ENCODE measurements at regions not wholly inside any gene's neighbourhood (a gene's known extent, or its start where the extent isn't known, plus 50 kb on each side); places are given as distances from the start of the nearest gene placed in this dataset.

GRCh38 chr2:156064540-156064939, 268.0 kb downstream of the NR4A2 start:
- H3K36me3 ChIP-seq (ENCODE audit: control insufficient read depth, insufficient read depth, low read length), result no peaks in the 10 kb centered on the region
- no peaks in the 10 kb centered on the region for H3K4me1 ChIP-seq (ENCODE audit: control insufficient read depth, insufficient read depth, low read length)
- DNase-seq, result no peak
- H3K27me3 ChIP-seq (ENCODE audit: control insufficient read depth, insufficient read depth, low read length), result no peaks in the 10 kb centered on the region
- H3K9me3 ChIP-seq (replicated peaks; ENCODE audit: control insufficient read depth, low read depth, low read length), result no peaks in the 10 kb centered on the region
- no CpG with 5 or more reads among the region's 1 CpG for WGBS (ENCODE audit: insufficient coverage)
- no peak overlapping the region for H3K27ac ChIP-seq (ENCODE audit: low read length)
- H3K4me3 ChIP-seq (ENCODE audit: low read length), result no peak overlapping the region

GRCh38 chr2:156057647-156058046, 274.9 kb downstream of the NR4A2 start:
- Histone ChIP-seq H3K27me3 (ENCODE audit: control insufficient read depth, insufficient read depth, low read length) (no peaks in the 10 kb centered on the region), H3K4me1 (ENCODE audit: control insufficient read depth, insufficient read depth, low read length) (no peaks in the 10 kb centered on the region), H3K4me3 (ENCODE audit: low read length) (no peak overlapping the region), H3K27ac (ENCODE audit: low read length) (no peak overlapping the region), H3K36me3 (ENCODE audit: control insufficient read depth, insufficient read depth, low read length) (no peaks in the 10 kb centered on the region), H3K9me3 (replicated peaks; ENCODE audit: control insufficient read depth, low read depth, low read length) (no peaks in the 10 kb centered on the region)
- no CpG with 5 or more reads among the region's 1 CpG for WGBS (ENCODE audit: insufficient coverage)
- DNase-seq, result no peak

GRCh38 chr2:156054983-156055382, 277.5 kb downstream of the NR4A2 start:
- no peaks in the 10 kb centered on the region for H3K27me3 ChIP-seq (ENCODE audit: control insufficient read depth, insufficient read depth, low read length)
- no peaks in the 10 kb centered on the region for H3K9me3 ChIP-seq (replicated peaks; ENCODE audit: control insufficient read depth, low read depth, low read length)
- H3K36me3 ChIP-seq (ENCODE audit: control insufficient read depth, insufficient read depth, low read length), result no peaks in the 10 kb centered on the region
- no peak overlapping the region for H3K4me3 ChIP-seq (ENCODE audit: low read length)
- no peak for DNase-seq
- no peak overlapping the region for H3K27ac ChIP-seq (ENCODE audit: low read length)
- no peaks in the 10 kb centered on the region for H3K4me1 ChIP-seq (ENCODE audit: control insufficient read depth, insufficient read depth, low read length)
- WGBS (ENCODE audit: insufficient coverage), result no CpG with 5 or more reads among the region's 2 CpGs

GRCh38 chr2:156046900-156047299, 285.6 kb downstream of the NR4A2 start:
- Histone ChIP-seq H3K36me3 (ENCODE audit: control insufficient read depth, insufficient read depth, low read length) (no peaks in the 10 kb centered on the region), H3K27ac (ENCODE audit: low read length) (no peak overlapping the region), H3K4me1 (ENCODE audit: control insufficient read depth, insufficient read depth, low read length) (no peaks in the 10 kb centered on the region), H3K9me3 (replicated peaks; ENCODE audit: control insufficient read depth, low read depth, low read length) (peaks cover 6% of the 10 kb centered on the region), H3K27me3 (ENCODE audit: control insufficient read depth, insufficient read depth, low read length) (no peaks in the 10 kb centered on the region), H3K4me3 (ENCODE audit: low read length) (no peak overlapping the region)
- no peak for DNase-seq
- WGBS (ENCODE audit: insufficient coverage), result no CpG with 5 or more reads among the region's 2 CpGs

GRCh38 chr2:156042895-156043294, 289.6 kb downstream of the NR4A2 start:
- no peaks in the 10 kb centered on the region for H3K27me3 ChIP-seq (ENCODE audit: control insufficient read depth, insufficient read depth, low read length)
- H3K9me3 ChIP-seq (replicated peaks; ENCODE audit: control insufficient read depth, low read depth, low read length), result peaks cover 6% of the 10 kb centered on the region
- no peaks in the 10 kb centered on the region for H3K36me3 ChIP-seq (ENCODE audit: control insufficient read depth, insufficient read depth, low read length)
- H3K27ac ChIP-seq (ENCODE audit: low read length), result no peak overlapping the region
- no peaks in the 10 kb centered on the region for H3K4me1 ChIP-seq (ENCODE audit: control insufficient read depth, insufficient read depth, low read length)
- DNase-seq, result no peak
- no peak overlapping the region for H3K4me3 ChIP-seq (ENCODE audit: low read length)

- 86% methylated on average over 1 of the region's 1 CpG for WGBS (ENCODE audit: insufficient coverage)
- Histone ChIP-seq H3K4me3 (ENCODE audit: low read length) (no peak overlapping the region), H3K27ac (ENCODE audit: low read length) (no peak overlapping the region), H3K9me3 (replicated peaks; ENCODE audit: control insufficient read depth, low read depth, low read length) (peaks cover 2% of the 10 kb centered on the region), H3K36me3 (ENCODE audit: control insufficient read depth, insufficient read depth, low read length) (no peaks in the 10 kb centered on the region), H3K4me1 (ENCODE audit: control insufficient read depth, insufficient read depth, low read length) (no peaks in the 10 kb centered on the region), H3K27me3 (ENCODE audit: control insufficient read depth, insufficient read depth, low read length) (no peaks in the 10 kb centered on the region)
- DNase-seq, result no peak
Observed at GRCh38 chr2:156038021-156038420, 294.5 kb downstream of the NR4A2 start.

GRCh38 chr2:156037482-156037881, 295.0 kb downstream of the NR4A2 start:
- H3K4me3 ChIP-seq (ENCODE audit: low read length), result no peak overlapping the region
- WGBS (ENCODE audit: insufficient coverage), result no CpG with 5 or more reads among the region's 1 CpG
- no peaks in the 10 kb centered on the region for H3K36me3 ChIP-seq (ENCODE audit: control insufficient read depth, insufficient read depth, low read length)
- H3K9me3 ChIP-seq (replicated peaks; ENCODE audit: control insufficient read depth, low read depth, low read length), result no peaks in the 10 kb centered on the region
- H3K27me3 ChIP-seq (ENCODE audit: control insufficient read depth, insufficient read depth, low read length), result no peaks in the 10 kb centered on the region
- no peak for DNase-seq
- H3K4me1 ChIP-seq (ENCODE audit: control insufficient read depth, insufficient read depth, low read length), result no peaks in the 10 kb centered on the region
- no peak overlapping the region for H3K27ac ChIP-seq (ENCODE audit: low read length)

- no peak for DNase-seq
- Histone ChIP-seq H3K9me3 (replicated peaks; ENCODE audit: control insufficient read depth, low read depth, low read length) (no peaks in the 10 kb centered on the region), H3K27ac (ENCODE audit: low read length) (no peak overlapping the region), H3K4me3 (ENCODE audit: low read length) (no peak overlapping the region), H3K27me3 (ENCODE audit: control insufficient read depth, insufficient read depth, low read length) (no peaks in the 10 kb centered on the region), H3K4me1 (ENCODE audit: control insufficient read depth, insufficient read depth, low read length) (no peaks in the 10 kb centered on the region), H3K36me3 (ENCODE audit: control insufficient read depth, insufficient read depth, low read length) (no peaks in the 10 kb centered on the region)
- WGBS (ENCODE audit: insufficient coverage), result no CpG with 5 or more reads among the region's 3 CpGs
Observed at GRCh38 chr2:156031121-156031520, 301.4 kb downstream of the NR4A2 start.

- Histone ChIP-seq H3K36me3 (ENCODE audit: control insufficient read depth, insufficient read depth, low read length) (no peaks in the 10 kb centered on the region), H3K9me3 (replicated peaks; ENCODE audit: control insufficient read depth, low read depth, low read length) (no peaks in the 10 kb centered on the region), H3K27ac (ENCODE audit: low read length) (no peak overlapping the region), H3K4me1 (ENCODE audit: control insufficient read depth, insufficient read depth, low read length) (no peaks in the 10 kb centered on the region), H3K4me3 (ENCODE audit: low read length) (no peak overlapping the region), H3K27me3 (ENCODE audit: control insufficient read depth, insufficient read depth, low read length) (no peaks in the 10 kb centered on the region)
- WGBS (ENCODE audit: insufficient coverage), result no CpG with 5 or more reads among the region's 2 CpGs
- peak; percentile 33 for DNase-seq
Observed at GRCh38 chr2:156023229-156023869, 309.2 kb downstream of the NR4A2 start.

- no peaks in the 10 kb centered on the region for H3K9me3 ChIP-seq (replicated peaks; ENCODE audit: control insufficient read depth, low read depth, low read length)
- H3K27ac ChIP-seq (ENCODE audit: low read length), result no peak overlapping the region
- no peak overlapping the region for H3K4me3 ChIP-seq (ENCODE audit: low read length)
- H3K4me1 ChIP-seq (ENCODE audit: control insufficient read depth, insufficient read depth, low read length), result no peaks in the 10 kb centered on the region
- no peaks in the 10 kb centered on the region for H3K27me3 ChIP-seq (ENCODE audit: control insufficient read depth, insufficient read depth, low read length)
- DNase-seq, result no peak
- H3K36me3 ChIP-seq (ENCODE audit: control insufficient read depth, insufficient read depth, low read length), result no peaks in the 10 kb centered on the region
- WGBS (ENCODE audit: insufficient coverage), result no CpG with 5 or more reads among the region's 3 CpGs
Observed at GRCh38 chr2:156021146-156022040, 311.1 kb downstream of the NR4A2 start.
